GM12875 (cell line): ENCODE measurements at regions not wholly inside any gene's neighbourhood (a gene's known extent, or its start where the extent isn't known, plus 50 kb on each side); places are given as distances from the start of the nearest gene placed in this dataset.
A peak's percentile ranks its signal among the peaks of the same experiment; 100 is the strongest.
"Not testable (repeated sequence)": the region's sequence is repeated elsewhere in the genome, so short reads cannot be mapped to it uniquely, and the experiment has no call there.

Experiments used
- H3K4me3 ChIP-seq: one replicate; pipeline ENCODE4 v1.5.1; 2011; ENCODE audit warnings: low read depth, low read length, control low read depth
- CTCF ChIP-seq: IDR thresholded peaks from 2 replicates; pipeline ENCODE4 v1.5.1; 2011; ENCODE audit warnings: low read depth, mild to moderate bottlenecking, control low read depth, inconsistent platforms, low read length, moderate library complexity, borderline replicate concordance; ENCODE audit not compliant: insufficient read depth

- H3K4me3 ChIP-seq = no peak overlapping the region
- TF ChIP-seq CTCF = no peak
Measured at GRCh38 chr2:109712123-109712449, 82.0 kb upstream of the RGPD5 start.

GRCh38 chr2:109712746-109713145 lies 81.4 kb upstream of the RGPD5 start:
- H3K4me3 ChIP-seq = no peak overlapping the region
- TF ChIP-seq CTCF = no peak

DNA sequence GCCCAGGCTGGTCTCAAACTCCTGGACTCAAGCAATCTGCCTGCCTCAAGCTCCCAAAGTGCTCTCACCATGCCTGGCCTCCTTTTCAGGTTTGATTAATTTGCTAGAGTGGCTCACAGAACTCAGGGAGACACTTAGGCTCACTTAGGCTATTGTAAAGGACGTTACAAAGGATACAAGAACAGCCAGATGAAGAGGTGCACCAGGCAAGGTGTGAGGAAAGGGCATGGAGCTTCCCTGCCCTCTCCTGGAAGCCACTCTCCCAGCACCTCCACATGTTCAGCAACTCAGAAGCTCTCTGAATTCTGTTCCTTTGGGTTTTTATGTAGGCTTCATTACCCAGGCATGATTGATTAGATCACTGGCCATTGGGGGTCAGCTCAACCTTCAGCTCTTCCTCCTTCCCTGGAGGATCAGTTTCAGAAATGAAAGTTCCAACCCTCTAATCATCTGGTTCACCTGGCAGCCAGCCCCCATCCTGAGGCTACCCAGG lies 78.7 kb upstream of the RGPD5 start:
- H3K4me3 ChIP-seq = no peak overlapping the region
- peak; percentile 44; the same call in 1 of the 2 replicates for TF ChIP-seq CTCF

- H3K4me3 ChIP-seq = not testable (repeated sequence)
Measured at GRCh38 chr2:109716596-109716995, 77.5 kb upstream of the RGPD5 start.

DNA sequence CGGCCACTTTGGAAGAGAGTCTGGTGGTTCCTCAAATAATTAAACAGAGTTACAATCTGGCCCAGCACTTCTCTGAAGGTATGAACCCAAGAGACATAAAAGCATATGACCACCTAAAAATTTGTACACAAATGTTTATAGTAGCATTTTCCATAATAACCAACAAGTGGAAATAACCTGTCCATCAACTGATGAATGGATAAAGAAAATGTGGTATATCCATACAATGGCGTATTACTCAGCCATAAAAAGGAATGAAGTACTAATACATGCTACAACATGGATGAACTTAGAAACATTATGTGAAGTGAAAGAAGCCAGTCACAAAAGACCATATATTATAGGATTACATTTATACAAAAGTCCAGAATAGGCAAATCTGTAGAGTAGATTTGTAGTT lies 76.0 kb upstream of the RGPD5 start:
- TF ChIP-seq CTCF = no peak
- H3K4me3 ChIP-seq = no peak overlapping the region

DNA sequence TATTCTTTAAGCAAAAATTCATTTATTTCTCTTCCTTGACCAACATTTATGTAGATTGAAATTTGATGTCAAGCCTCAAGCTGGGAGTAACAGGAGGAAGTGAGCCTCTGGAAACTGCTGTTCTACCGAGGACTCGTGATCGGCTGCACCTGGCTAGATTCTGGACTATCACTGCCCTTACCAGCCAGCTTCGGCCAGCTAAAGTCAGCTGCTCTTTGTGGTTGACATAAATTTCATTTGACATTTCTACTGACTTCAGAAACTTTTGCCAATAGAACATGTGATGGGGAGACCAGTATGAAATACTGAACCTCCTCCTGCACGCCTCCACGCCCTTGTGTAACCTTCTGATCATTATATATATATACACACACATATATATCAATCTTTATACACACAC lies 74.2 kb upstream of the RGPD5 start:
- no peak overlapping the region for H3K4me3 ChIP-seq
- no peak for TF ChIP-seq CTCF

GRCh38 chr2:109720380-109721106 lies 73.6 kb upstream of the RGPD5 start:
- no peak for TF ChIP-seq CTCF
- H3K4me3 ChIP-seq = no peak overlapping the region
